C4-2B (cell line): ENCODE measurements at regions not wholly inside any gene's neighbourhood (a gene's known extent, or its start where the extent isn't known, plus 50 kb on each side); places are given as distances from the start of the nearest gene placed in this dataset.
"Not testable (repeated sequence)": the region's sequence is repeated elsewhere in the genome, so short reads cannot be mapped to it uniquely, and the experiment has no call there.

Experiments used
- ZFX ChIP-seq: fragments of 450-650 bp; IDR thresholded peaks from 2 replicates; pipeline ENCODE4 v1.6.1; 2017
- TF ChIP-seq, protein P1 (sequence below): fragments of 450-650 bp; conservative IDR thresholded peaks from 2 replicates; pipeline ENCODE4 v1.5.1; 2017; ENCODE audit warnings: mild to moderate bottlenecking

DNA sequence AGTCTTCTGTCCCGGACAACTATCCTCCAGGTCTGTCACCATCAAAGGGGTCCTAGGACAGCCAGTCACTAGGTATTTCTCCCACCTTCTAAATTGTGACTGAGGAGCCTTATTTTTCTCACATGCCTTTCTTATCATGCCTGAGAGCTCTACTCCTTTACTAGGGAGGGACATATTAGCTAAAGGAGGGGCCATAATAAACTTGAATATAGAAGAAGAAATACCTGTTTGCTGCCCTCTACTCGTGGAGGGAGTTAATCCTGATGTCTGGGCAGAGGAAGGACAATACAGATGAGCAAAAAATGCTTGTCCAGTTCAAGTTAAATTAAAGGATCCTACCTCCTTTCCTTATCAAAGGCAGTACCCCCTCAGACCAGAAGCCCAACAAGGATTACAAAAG, 145.8 kb upstream of the ATF7IP start:
- TF ChIP-seq, protein P1, sequence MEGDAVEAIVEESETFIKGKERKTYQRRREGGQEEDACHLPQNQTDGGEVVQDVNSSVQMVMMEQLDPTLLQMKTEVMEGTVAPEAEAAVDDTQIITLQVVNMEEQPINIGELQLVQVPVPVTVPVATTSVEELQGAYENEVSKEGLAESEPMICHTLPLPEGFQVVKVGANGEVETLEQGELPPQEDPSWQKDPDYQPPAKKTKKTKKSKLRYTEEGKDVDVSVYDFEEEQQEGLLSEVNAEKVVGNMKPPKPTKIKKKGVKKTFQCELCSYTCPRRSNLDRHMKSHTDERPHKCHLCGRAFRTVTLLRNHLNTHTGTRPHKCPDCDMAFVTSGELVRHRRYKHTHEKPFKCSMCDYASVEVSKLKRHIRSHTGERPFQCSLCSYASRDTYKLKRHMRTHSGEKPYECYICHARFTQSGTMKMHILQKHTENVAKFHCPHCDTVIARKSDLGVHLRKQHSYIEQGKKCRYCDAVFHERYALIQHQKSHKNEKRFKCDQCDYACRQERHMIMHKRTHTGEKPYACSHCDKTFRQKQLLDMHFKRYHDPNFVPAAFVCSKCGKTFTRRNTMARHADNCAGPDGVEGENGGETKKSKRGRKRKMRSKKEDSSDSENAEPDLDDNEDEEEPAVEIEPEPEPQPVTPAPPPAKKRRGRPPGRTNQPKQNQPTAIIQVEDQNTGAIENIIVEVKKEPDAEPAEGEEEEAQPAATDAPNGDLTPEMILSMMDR, result not testable (repeated sequence)
- TF ChIP-seq ZFX, result not testable (repeated sequence)
